ENCODE measurements at regions not wholly inside any gene's neighbourhood (a gene's known extent, or its start where the extent isn't known, plus 50 kb on each side); places are given as distances from the start of the nearest gene placed in this dataset.

DNA sequence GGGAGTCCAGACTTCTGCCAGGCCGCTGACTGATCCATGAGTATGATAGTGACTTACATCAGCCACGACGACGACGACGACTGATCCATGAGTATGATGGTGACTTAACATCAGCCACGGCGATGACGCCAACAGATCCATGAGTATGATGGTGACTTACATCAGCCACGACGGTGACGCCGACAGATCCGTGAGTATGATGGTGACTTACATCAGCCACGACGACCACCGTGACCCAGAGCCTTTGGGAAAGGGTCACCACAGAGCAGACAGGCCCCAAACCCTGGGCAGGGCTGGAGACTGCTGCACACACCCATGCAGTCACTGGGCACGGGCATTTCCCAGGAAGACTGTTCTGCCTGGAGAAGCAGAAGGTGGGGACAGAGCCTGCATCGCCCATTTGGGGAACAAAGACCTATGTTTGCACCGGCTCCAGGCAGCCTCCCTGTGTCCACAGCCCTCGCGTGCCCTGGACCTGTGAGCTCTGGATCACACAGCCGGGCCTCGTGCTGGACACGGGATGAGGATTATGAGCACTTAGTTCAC, 130.9 kb upstream of the SPACA7 start:
- H3K9me3 Mint-ChIP-seq = peaks cover 0 to 2% (median 0%) of the 10 kb centered on the region in 8 donors
- H3K4me1 Mint-ChIP-seq = no peaks in the 10 kb centered on the region
- H3K4me1 ChIP-seq (ENCODE audit: insufficient read depth, low read length) = no peaks in the 10 kb centered on the region
- ChIA-PET CTCF (ENCODE audit: partially characterized antibody) (no interaction called here), POLR2A (ENCODE audit: partially characterized antibody) (no interaction called here)
- no peaks in the 10 kb centered on the region for H3K36me3 ChIP-seq (ENCODE audit: insufficient read depth, low read length)
- no peak overlapping the region for H3K4me3 Mint-ChIP-seq
- DNase-seq = no peak
- no peak overlapping the region for H3K4me3 ChIP-seq (ENCODE audit: low read length in 2 of 2)
- no peaks in the 10 kb centered on the region for H3K27me3 ChIP-seq (ENCODE audit: insufficient read depth, low read length)
- H3K9me3 ChIP-seq (ENCODE audit: control insufficient read depth in 1 of 2, low read length in 2 of 2) = no peaks in the 10 kb centered on the region
- no peaks in the 10 kb centered on the region for H3K36me3 Mint-ChIP-seq
- intact Hi-C loops (cut with micrococcal nuclease) = no loop called here
- H3K27me3 Mint-ChIP-seq = peaks cover 3 to 5% of the 10 kb centered on the region in 2 donors
- H3K27ac ChIP-seq (ENCODE audit: low read depth, low read length) = no peak overlapping the region
- no peak overlapping the region for H3K27ac Mint-ChIP-seq

DNA sequence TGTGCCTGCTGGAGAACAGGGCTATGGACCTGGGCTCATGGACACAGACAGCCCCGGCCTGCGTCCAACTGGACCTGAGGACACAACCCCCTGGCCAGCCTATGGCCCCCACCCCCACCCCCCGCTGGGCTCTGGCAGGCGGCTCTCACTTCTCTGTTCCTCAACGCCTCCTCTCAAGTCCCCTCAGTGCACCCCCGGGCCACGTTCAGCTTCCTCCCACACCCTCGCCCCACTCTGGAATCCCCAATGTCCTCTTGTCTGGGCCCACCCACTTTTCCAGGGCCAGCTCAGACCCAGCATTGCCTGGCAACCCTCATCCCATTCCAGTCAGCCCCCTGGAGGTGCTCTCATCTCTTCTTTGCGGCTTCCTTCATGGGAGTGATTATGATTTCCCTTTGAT, 130.2 kb upstream of the SPACA7 start:
- Histone ChIP-seq H3K4me3 (ENCODE audit: low read length in 2 of 2) (no peak overlapping the region), H3K27ac (ENCODE audit: low read depth, low read length) (no peak overlapping the region), H3K9me3 (ENCODE audit: control insufficient read depth in 1 of 2, low read length in 2 of 2) (no peaks in the 10 kb centered on the region), H3K36me3 (ENCODE audit: insufficient read depth, low read length) (no peaks in the 10 kb centered on the region), H3K4me1 (ENCODE audit: insufficient read depth, low read length) (no peaks in the 10 kb centered on the region), H3K27me3 (ENCODE audit: insufficient read depth, low read length) (no peaks in the 10 kb centered on the region)
- intact Hi-C loops (cut with micrococcal nuclease) = no loop called here
- Mint-ChIP-seq H3K9me3 (peaks cover 0 to 2% (median 0%) of the 10 kb centered on the region in 8 donors), H3K27ac (no peak overlapping the region), H3K4me1 (no peaks in the 10 kb centered on the region), H3K27me3 (peaks cover 3 to 5% of the 10 kb centered on the region in 2 donors), H3K4me3 (no peak overlapping the region), H3K36me3 (no peaks in the 10 kb centered on the region)
- CTCF ChIA-PET (ENCODE audit: partially characterized antibody) = no interaction called here
- DNase-seq = no peak
- POLR2A ChIA-PET (ENCODE audit: partially characterized antibody) = no interaction called here

DNA sequence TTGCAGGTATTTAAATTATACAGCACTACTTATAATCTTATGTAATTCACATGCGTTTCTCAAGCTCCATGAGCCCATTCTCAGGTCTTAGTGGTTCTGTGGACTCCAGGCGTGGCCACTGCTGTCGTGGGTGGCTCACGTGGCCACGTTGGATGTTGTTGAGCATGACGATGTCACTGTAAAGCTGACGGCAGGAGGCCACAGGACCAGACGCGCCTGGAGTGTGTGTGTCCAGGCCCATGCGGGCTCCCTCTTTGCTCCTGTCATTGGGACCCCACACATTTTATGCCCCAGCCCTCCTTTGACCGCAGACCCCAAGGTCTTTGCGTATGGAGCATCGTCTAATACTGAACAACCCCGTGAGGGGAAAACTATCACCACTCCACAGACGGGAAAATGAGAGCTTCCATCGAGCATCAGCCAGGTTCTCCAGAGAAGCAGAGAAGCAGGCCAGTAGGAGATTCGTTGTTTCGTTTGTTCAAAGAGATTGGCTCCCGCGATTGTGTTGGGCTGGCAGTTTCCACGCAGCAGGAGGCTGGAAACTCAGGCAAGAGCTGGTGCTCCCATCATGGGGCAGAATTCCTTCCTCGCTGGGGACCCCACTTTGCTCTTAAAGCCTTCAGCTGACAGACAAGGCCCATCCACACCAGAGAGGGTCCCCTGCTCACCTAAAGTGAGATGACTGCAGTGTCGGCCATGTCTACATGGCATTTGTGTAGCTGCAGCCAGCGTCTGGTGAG, 129.3 kb upstream of the SPACA7 start:
- intact Hi-C loops (cut with micrococcal nuclease) = no loop called here
- peaks cover 3 to 5% of the 10 kb centered on the region in 2 donors for H3K27me3 Mint-ChIP-seq
- no peaks in the 10 kb centered on the region for H3K4me1 ChIP-seq (ENCODE audit: insufficient read depth, low read length)
- CTCF ChIA-PET (ENCODE audit: partially characterized antibody) = no interaction called here
- H3K27ac Mint-ChIP-seq = no peak overlapping the region
- no peak overlapping the region for H3K4me3 ChIP-seq (ENCODE audit: low read length in 2 of 2)
- no peaks in the 10 kb centered on the region for H3K36me3 ChIP-seq (ENCODE audit: insufficient read depth, low read length)
- POLR2A ChIA-PET (ENCODE audit: partially characterized antibody) = no interaction called here
- H3K4me3 Mint-ChIP-seq = no peak overlapping the region
- H3K36me3 Mint-ChIP-seq = no peaks in the 10 kb centered on the region
- H3K27ac ChIP-seq (ENCODE audit: low read depth, low read length) = no peak overlapping the region
- no peaks in the 10 kb centered on the region for H3K4me1 Mint-ChIP-seq
- peaks cover 0 to 2% (median 0%) of the 10 kb centered on the region in 8 donors for H3K9me3 Mint-ChIP-seq
- H3K27me3 ChIP-seq (ENCODE audit: insufficient read depth, low read length) = no peaks in the 10 kb centered on the region
- DNase-seq = no peak
- no peaks in the 10 kb centered on the region for H3K9me3 ChIP-seq (ENCODE audit: control insufficient read depth in 1 of 2, low read length in 2 of 2)

DNA sequence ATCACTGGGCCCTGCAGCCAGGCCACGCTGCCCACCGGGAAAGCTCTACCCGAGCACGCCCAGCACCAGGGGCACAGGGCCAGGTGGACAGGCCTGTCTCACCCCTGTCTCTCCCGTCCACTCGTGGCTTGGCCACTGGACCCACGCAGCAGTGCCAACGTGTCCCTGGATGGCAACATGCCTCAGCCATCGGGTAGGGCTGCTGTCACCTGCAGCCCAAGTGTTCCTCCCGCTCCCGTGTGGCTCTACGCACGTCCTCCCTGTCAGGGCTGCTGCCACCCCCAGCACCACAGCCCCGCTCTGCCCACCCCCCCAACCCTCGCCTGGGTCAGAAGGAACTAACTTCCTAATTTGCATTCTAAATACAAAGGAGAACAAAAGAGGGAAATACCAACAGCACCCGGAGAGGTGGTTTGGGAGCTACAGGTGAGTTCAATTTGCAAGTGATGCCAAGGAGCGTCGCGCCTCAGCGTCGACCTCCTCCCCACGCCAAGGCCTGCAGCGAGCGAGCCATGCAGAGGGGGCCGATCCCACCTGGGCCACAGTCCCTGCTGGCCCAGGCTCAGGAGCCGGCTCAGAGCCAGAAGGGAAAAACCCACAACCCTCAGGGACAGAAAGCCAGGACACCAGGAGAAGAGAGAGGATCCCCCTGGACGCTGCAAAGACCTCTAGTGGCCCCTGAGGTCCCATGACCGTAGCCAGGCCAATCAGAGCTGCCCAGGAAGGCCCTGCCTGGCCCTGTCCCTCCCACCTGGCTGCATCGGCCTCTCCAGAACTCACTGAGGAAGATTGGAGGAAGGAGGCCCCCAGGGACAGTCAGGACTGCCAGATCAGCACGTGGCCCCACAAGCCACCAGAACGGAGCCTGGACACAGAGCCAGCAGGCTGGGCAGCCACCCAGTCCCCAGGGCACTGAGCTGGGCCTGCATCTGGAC, 128.4 kb upstream of the SPACA7 start:
- intact Hi-C loops (cut with micrococcal nuclease) = no loop called here
- CTCF ChIA-PET (ENCODE audit: partially characterized antibody) = no interaction called here
- peaks cover 3 to 5% of the 10 kb centered on the region in 2 donors for H3K27me3 Mint-ChIP-seq
- no peak overlapping the region for H3K4me3 Mint-ChIP-seq
- no peak overlapping the region for H3K27ac Mint-ChIP-seq
- Histone ChIP-seq H3K4me1 (ENCODE audit: insufficient read depth, low read length) (no peaks in the 10 kb centered on the region), H3K4me3 (ENCODE audit: low read length in 2 of 2) (no peak overlapping the region), H3K27me3 (ENCODE audit: insufficient read depth, low read length) (no peaks in the 10 kb centered on the region), H3K27ac (ENCODE audit: low read depth, low read length) (no peak overlapping the region), H3K36me3 (ENCODE audit: insufficient read depth, low read length) (no peaks in the 10 kb centered on the region), H3K9me3 (ENCODE audit: control insufficient read depth in 1 of 2, low read length in 2 of 2) (no peaks in the 10 kb centered on the region)
- peaks cover 0 to 2% (median 0%) of the 10 kb centered on the region in 8 donors for H3K9me3 Mint-ChIP-seq
- DNase-seq = no peak
- H3K4me1 Mint-ChIP-seq = no peaks in the 10 kb centered on the region
- POLR2A ChIA-PET (ENCODE audit: partially characterized antibody) = no interaction called here
- no peaks in the 10 kb centered on the region for H3K36me3 Mint-ChIP-seq

- intact Hi-C loops (cut with micrococcal nuclease) = no loop called here
- no peak overlapping the region for H3K4me3 Mint-ChIP-seq
Measured at GRCh38 chr13:112248406-112248760, 127.8 kb upstream of the SPACA7 start.

DNA sequence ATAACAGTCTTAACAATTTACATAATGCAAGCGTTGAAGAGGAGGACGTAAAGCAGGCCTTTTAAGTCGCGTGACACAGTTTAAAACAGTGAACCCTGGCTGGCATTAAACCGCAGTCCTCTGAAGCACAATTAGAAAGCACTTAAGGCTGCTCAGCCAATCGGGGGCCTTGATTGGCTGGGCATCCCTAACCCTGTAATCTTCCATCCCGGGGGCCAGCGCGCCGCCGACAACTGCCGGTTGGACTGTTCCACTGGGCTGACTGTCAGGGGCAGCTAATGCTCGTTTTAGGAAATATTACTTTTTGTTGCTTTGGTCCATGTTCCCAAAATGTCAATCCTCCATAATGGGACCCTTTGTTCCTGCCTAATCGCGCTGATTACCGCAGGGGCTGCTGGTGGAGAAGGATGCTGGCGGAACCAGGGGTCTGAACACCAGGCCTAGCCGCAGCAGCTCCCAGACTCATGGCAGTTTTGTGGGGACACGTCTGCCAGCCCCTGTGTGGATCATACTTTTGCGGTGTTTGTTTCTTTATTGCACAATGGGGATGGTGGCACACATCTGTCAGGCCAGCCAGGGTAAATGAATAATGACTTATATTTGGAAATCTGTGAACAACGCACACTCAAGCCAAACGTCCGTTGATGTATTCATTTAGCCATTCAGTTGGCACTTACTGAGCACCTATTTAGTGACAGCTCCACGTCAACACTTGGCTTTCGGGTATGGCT, 127.1 kb upstream of the SPACA7 start:
- POLR2A ChIA-PET (ENCODE audit: partially characterized antibody) = no interaction called here
- H3K4me1 ChIP-seq (ENCODE audit: insufficient read depth, low read length) = no peaks in the 10 kb centered on the region
- no peaks in the 10 kb centered on the region for H3K36me3 Mint-ChIP-seq

More at GRCh38 chr13:112248406-112248760, 127.8 kb upstream of the SPACA7 start:
- POLR2A ChIA-PET (ENCODE audit: partially characterized antibody) = no interaction called here
- Mint-ChIP-seq H3K9me3 (peaks cover 0 to 2% (median 0%) of the 10 kb centered on the region in 8 donors), H3K27ac (no peak overlapping the region), H3K27me3 (peaks cover 3 to 5% of the 10 kb centered on the region in 2 donors), H3K4me1 (no peaks in the 10 kb centered on the region), H3K36me3 (no peaks in the 10 kb centered on the region)
- Histone ChIP-seq H3K4me3 (ENCODE audit: low read length in 2 of 2) (no peak overlapping the region), H3K4me1 (ENCODE audit: insufficient read depth, low read length) (no peaks in the 10 kb centered on the region), H3K27ac (ENCODE audit: low read depth, low read length) (no peak overlapping the region), H3K27me3 (ENCODE audit: insufficient read depth, low read length) (no peaks in the 10 kb centered on the region), H3K9me3 (ENCODE audit: control insufficient read depth in 1 of 2, low read length in 2 of 2) (no peaks in the 10 kb centered on the region), H3K36me3 (ENCODE audit: insufficient read depth, low read length) (no peaks in the 10 kb centered on the region)
- no peak for DNase-seq
- CTCF ChIA-PET (ENCODE audit: partially characterized antibody) = no interaction called here

More for the DNA sequence above, 127.1 kb upstream of the SPACA7 start:
- Mint-ChIP-seq H3K4me3 (no peak overlapping the region), H3K27ac (no peak overlapping the region), H3K9me3 (peaks cover 0 to 2% (median 0%) of the 10 kb centered on the region in 8 donors), H3K4me1 (no peaks in the 10 kb centered on the region), H3K27me3 (peaks cover 3 to 5% of the 10 kb centered on the region in 2 donors)
- no peak overlapping the region for H3K27ac ChIP-seq (ENCODE audit: low read depth, low read length)
- DNase-seq = no peak
- H3K4me3 ChIP-seq (ENCODE audit: low read length in 2 of 2) = no peak overlapping the region
- CTCF ChIA-PET (ENCODE audit: partially characterized antibody) = no interaction called here
- intact Hi-C loops (cut with micrococcal nuclease) = no loop called here
- no peaks in the 10 kb centered on the region for H3K36me3 ChIP-seq (ENCODE audit: insufficient read depth, low read length)
- no peaks in the 10 kb centered on the region for H3K27me3 ChIP-seq (ENCODE audit: insufficient read depth, low read length)
- no peaks in the 10 kb centered on the region for H3K9me3 ChIP-seq (ENCODE audit: control insufficient read depth in 1 of 2, low read length in 2 of 2)
